GM18520 (cell line): ENCODE measurements at regions not wholly inside any gene's neighbourhood (a gene's known extent, or its start where the extent isn't known, plus 50 kb on each side); places are given as distances from the start of the nearest gene placed in this dataset.

Source experiments
- ATAC-seq: cut with Tn5 transposase; IDR thresholded peaks from one replicate; pipeline ENCODE4 v1.9.1; 2021; ENCODE audit not compliant: unreplicated experiment

GRCh38 chr4:141395919-141396318, 175.2 kb downstream of the ZNF330 start:
- ATAC-seq, result no peak

DNA sequence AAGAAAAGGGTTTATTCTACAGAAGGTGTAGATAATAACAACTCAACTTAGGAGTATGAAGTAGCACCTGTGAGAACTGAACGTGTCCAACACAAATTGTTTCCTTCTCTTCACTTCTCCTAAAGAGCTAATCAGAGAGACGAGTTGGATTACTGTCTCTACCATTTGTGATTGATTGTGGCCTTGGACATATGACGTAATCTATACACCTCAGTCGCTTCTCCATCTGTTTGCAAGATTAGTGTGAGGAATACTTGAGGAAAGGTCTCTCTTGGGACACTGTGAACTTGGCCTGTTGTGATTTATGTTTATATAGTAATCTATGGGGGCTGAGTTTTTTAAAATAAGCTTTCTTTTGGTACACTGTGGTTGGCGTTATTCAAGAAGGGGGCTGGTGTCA, 182.0 kb downstream of the ZNF330 start:
- no peak for ATAC-seq

DNA sequence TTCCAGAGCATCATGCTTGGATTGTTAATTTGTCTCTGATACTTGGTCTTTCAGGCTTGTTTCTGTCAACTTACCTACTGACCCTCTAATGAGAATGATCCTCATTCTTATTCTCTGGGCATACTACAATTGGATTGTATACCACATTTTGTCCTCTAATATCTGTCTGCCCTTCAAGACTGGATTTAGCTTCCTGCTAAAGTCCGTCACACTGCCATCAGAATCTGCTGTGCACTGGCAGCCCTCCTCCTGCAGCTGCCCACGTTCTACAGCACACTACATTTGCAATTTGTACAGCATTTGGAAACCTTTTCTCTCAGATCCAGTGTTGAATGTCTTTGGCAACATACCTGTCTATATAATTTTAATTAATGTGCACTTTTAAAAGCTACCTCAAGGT, 183.1 kb downstream of the ZNF330 start:
- no peak for ATAC-seq

DNA sequence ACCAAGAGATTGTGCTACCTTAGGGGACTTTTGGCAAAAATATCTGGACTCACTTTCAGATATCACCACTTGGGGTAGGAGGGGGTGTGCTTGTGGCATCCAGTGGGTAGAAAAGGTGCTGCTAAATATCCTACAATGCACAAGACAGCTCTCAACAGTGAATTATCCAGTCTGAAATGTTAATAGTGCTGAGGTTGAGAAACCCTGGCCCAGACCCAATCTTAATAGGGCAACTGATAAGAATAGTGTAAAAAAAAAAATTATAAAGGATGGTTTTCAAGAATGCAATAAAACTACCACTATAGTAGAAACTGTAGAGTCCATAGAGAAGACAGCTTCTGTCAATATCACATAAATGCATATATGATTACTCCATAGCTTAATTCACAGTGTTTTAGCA, 185.5 kb downstream of the ZNF330 start:
- no peak for ATAC-seq

DNA sequence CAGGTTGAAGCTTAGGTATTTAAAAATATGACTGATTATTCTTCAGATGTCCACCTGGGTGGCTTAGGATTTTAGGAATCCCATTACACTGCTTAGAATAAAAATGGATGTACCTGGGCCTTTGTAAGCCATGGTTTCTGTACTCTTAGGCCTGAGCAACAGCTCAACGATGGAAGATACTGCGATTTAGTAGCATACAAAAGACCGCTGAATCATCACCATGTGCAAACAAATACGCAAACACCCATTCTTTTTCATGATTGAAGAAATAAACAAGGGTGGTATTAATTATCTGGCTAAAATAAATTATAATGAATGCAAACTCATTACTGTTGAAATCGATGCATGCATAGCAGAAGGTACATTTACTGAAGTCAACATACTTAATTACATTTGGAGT, 188.9 kb downstream of the ZNF330 start:
- no peak for ATAC-seq

- ATAC-seq, result no peak
Measured at GRCh38 chr4:141410839-141411238, 190.1 kb downstream of the ZNF330 start.

DNA sequence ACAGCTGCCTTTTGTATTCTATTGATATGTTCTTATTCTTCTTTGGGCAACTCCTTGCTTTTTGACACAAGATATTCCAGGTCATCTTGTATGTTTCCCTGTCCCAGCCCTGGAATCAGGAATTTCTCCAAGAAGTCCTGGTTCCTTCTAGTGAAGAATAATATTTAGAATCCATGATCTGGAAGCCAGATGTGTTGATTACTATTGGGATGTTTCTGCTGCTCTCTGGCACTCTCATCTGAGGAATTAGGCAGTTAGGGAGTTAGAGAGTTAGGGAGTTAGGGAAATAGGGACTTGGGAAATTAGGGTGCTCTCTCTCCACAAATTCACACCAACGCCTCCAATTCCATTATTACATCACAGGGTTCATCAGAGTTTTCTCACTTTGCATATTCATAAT, 191.2 kb downstream of the ZNF330 start:
- no peak for ATAC-seq

- ATAC-seq, result no peak
Measured at GRCh38 chr4:141413366-141413765, 192.7 kb downstream of the ZNF330 start.

DNA sequence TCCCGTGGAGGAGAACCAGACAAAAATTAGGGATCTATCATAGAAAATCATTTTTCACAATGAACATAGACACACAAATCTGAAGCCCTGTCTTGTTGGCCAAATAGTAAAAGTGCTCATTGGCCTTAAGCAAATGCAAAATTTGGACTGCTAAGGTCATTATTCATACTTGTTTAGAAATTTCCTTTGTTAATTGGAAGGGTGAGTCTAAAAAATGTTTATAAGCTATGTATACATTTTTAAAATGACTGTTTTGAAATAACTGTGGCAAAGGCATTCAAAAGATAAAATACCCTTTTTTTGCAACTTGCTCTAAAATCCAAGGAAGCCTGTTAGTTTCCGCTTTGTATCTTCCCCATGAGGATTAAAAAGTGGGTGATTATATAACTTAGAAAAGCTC, 195.0 kb downstream of the ZNF330 start:
- ATAC-seq, result no peak

- ATAC-seq, result no peak
Measured at GRCh38 chr4:141416219-141416618, 195.5 kb downstream of the ZNF330 start.

DNA sequence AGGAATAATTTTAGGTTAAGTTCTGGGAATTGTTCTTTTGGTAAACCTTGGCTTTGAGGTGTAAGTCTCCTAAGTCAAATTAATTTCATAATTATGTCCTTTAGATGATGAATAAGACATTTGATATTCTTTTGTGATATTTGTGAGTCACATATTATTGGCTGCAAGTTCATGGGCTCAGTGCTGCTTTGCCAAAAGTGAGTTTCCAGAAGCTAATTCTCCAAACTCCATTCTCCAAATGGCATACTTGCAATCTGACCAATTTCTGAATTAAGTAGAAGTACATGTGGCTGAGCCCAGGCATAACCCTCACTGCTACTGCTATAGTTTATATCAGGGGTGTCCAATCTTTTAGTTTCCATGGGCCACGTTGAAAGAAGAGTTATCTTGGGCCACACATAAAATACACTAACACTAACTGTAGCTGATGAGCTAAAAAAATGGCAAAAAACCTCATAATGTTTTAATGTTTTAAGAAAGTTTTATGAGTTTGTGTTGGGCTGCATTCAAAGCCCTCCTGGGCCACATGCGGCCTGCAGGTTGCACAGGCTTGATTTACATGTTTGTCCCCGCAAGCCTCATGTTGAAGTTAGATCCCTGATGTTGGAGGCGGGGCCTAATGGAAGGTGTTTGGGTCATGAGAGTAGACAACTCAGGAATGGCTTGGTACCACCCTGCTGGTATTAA, 196.1 kb downstream of the ZNF330 start:
- no peak for ATAC-seq

DNA sequence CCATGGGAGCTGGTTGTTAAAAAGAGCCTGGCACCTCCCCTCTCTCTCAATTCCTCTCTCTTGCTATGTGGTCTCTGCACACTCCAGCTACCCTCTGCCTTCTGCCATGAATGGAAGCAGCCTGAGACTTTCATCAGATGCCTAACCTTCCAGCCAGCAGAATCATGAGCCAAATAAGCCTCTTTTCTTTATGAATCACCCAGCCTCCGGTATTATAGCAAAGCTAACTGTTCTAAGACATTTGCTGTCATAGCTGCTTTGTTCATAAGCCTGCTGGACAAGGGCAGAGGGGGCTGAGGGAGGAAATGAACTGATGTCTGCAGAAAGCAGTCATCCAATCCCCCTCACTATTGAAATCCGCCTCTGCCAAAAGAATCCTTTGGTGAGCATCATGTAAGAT, 196.7 kb downstream of the ZNF330 start:
- ATAC-seq, result no peak

DNA sequence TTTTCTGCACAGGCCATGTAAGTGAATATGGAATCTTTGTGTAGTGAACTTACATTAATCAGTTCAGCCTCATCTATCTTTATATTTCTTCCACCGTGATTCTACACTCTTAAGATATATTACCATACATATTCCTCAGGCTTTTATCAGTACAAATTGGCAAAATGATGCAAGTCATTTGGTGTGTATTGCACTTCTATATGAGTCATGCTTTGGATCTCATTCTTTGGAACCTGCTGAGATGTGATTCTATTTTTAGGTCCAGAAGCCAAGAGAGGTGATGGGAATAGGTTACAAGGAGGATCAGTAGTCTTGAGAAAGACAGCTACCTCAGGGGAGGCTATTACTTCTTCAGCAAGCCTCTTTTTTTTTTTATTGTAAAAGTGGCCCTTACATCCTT, 204.4 kb downstream of the ZNF330 start:
- no peak for ATAC-seq

GRCh38 chr4:141427726-141428296, 207.1 kb downstream of the ZNF330 start:
- ATAC-seq, result no peak

GRCh38 chr4:141429933-141430332, 206.4 kb upstream of the IL15 start:
- no peak for ATAC-seq

- ATAC-seq, result no peak
Measured at GRCh38 chr4:141430686-141431085, 205.7 kb upstream of the IL15 start.

DNA sequence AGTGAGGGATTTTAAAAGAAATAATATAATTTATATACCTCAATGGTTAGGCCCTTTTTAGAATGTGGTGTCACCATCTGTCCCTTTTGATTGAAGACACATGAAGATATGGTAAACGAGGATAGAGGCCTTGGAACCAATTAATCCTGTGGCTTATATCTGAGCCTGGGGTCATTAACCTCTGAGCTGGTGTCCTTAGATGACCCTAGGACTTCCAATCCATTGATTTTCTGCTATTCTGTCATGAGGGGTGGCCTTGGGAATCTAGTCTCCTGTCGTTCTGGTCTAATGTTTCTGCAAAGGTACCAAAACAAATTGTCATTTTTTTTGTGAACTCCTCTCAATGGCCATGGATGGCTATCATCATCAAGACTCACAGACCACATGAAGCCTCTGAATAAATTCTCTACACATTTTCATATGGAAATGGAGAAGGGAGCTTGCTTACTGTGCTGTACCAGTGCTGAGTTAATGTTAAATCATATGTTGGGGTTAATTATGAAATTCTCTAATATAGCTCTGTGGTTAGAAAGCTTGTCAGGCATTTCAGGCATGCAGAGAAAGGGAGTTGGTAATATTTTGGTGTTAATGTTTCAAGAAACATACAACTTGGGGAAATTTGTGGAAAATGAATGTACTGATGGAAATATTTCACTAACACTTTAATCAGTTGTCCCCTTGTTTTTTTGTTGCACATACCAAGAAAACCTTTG, 204.2 kb upstream of the IL15 start:
- ATAC-seq, result no peak

- no peak for ATAC-seq
Measured at GRCh38 chr4:141435446-141436225, 200.7 kb upstream of the IL15 start.

GRCh38 chr4:141439223-141439622, 197.2 kb upstream of the IL15 start:
- no peak for ATAC-seq

DNA sequence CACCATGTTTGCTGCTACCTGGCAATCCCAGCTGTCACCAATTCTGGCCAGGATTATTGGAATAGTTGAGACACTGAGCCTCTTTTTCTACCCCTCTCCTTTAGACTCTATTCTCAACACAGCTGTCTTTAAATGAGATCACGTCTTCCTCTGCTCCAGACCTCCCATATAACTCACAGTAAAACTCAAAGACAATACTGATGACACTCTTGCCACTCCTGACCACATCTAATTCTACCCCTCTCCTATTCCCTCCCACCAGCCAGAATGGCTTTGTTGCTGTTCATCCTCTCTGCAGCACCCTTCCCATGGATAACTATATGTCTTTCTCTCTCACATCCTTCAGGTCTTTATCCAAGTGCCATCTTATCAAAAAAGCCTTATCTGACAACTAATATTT, 188.6 kb upstream of the IL15 start:
- no peak for ATAC-seq

- no peak for ATAC-seq
Measured at GRCh38 chr4:141448490-141448889, 187.9 kb upstream of the IL15 start.

- ATAC-seq, result no peak
Measured at GRCh38 chr4:141449927-141450326, 186.5 kb upstream of the IL15 start.
